PC-9 (cell line): ENCODE measurements at regions not wholly inside any gene's neighbourhood (a gene's known extent, or its start where the extent isn't known, plus 50 kb on each side); places are given as distances from the start of the nearest gene placed in this dataset.

Source experiments
- BruUV-seq: library from RNA; stranded (reverse); fragments of 400-500 nt; replicated peaks from 2 replicates; lab custom pipeline; 2021; lab: Mats Ljungman, UMichigan
- CTCF ChIA-PET: fragments of 300-600 bp; sonication (Branson Sonifier 250); formaldehyde crosslinking; loops from one replicate; lab custom pipeline; 2022; ENCODE audit warnings: antibody characterized with exemption; lab: Charles Lee
- POLR2A ChIA-PET: fragments of 300-600 bp; sonication (Branson Sonifier 250); formaldehyde crosslinking; loops from one replicate; lab custom pipeline; 2022; ENCODE audit warnings: antibody characterized with exemption; ENCODE audit not compliant: unreplicated experiment; lab: Charles Lee
- DNase-seq, 2 experiments: peaks; one replicate each; pipeline versions ENCODE4 v3.0.0 to v3.0.0-alpha.2; 2015 to 2022; ENCODE audit warnings: mixed read lengths in 1 of 2
- H2AFZ ChIP-seq: fragments of 200-600 bp; sonication (generic); 2 replicates; pipeline ENCODE4 v1.8.1; 2017; ENCODE audit warnings: antibody characterized with exemption
- H3F3A ChIP-seq: fragments of 200-600 bp; sonication (generic); 2 replicates; pipeline ENCODE4 v1.8.1; 2017; ENCODE audit warnings: antibody characterized with exemption, mild to moderate bottlenecking, low read depth; ENCODE audit not compliant: insufficient read depth
- H3K27ac ChIP-seq: fragments of 200-600 bp; sonication (generic); 2 replicates; pipeline ENCODE4 v1.6.1; 2016; ENCODE audit warnings: mixed run types
- H3K27me3 ChIP-seq: fragments of 200-600 bp; sonication (generic); 2 replicates; pipeline ENCODE4 v1.6.1; 2016; ENCODE audit warnings: low read depth, mixed run types; ENCODE audit not compliant: insufficient read depth
- H3K36me3 ChIP-seq: fragments of 200-600 bp; sonication (generic); 2 replicates; pipeline ENCODE4 v1.6.1; 2016; ENCODE audit warnings: low read depth, mixed run types
- H3K4me1 ChIP-seq: fragments of 200-600 bp; sonication (generic); replicated peaks from 2 replicates; pipeline ENCODE4 v1.6.1; 2016; ENCODE audit warnings: mixed run types; ENCODE audit not compliant: insufficient read depth
- H3K4me2 ChIP-seq: fragments of 200-600 bp; sonication (generic); 2 replicates; pipeline ENCODE4 v1.6.1; 2017; ENCODE audit warnings: mixed run types
- H3K4me3 ChIP-seq: fragments of 200-600 bp; sonication (generic); 2 replicates; pipeline ENCODE4 v1.6.1; 2016; ENCODE audit warnings: mixed run types
- H3K79me2 ChIP-seq: fragments of 200-600 bp; sonication (generic); 2 replicates; pipeline ENCODE4 v1.6.1; 2017; ENCODE audit warnings: low read depth, mixed run types
- H3K9me2 ChIP-seq: fragments of 200-600 bp; sonication (generic); 2 replicates; pipeline ENCODE4 v1.8.1; 2017; ENCODE audit warnings: mild to moderate bottlenecking; ENCODE audit not compliant: insufficient read depth
- H3K9me3 ChIP-seq: fragments of 200-600 bp; sonication (generic); 2 replicates; pipeline ENCODE4 v1.8.1; 2016; ENCODE audit warnings: low read depth; ENCODE audit not compliant: insufficient read depth
- H4K20me1 ChIP-seq: fragments of 200-600 bp; sonication (generic); 2 replicates; pipeline ENCODE4 v1.8.1; 2017; ENCODE audit not compliant: insufficient read depth
- CTCF ChIP-seq: fragments of 200-600 bp; sonication (generic); conservative IDR thresholded peaks from 2 replicates; pipeline ENCODE4 v1.6.1; 2017; ENCODE audit warnings: mixed run types, antibody characterized with exemption, mild to moderate bottlenecking, moderate library complexity
- EZH2 ChIP-seq: fragments of 200-600 bp; sonication (generic); IDR thresholded peaks from 2 replicates; pipeline ENCODE4 v1.8.0; 2017; ENCODE audit warnings: antibody characterized with exemption, low read depth
- intact Hi-C: fragments of 100-400 bp; cut with micrococcal nuclease; formaldehyde crosslinking; loops from one replicate; pipeline ENCODE4 v1.10.0; 2022; ENCODE audit not compliant: unreplicated experiment

GRCh38 chr2:160967523-160967922 lies 192.7 kb upstream of the TANK start:
- H2AFZ ChIP-seq, result no peak overlapping the region
- H4K20me1 ChIP-seq, result no peaks in the 10 kb centered on the region
- TF ChIP-seq CTCF (no peak), EZH2 (no peak)
- POLR2A ChIA-PET, result no interaction called here
- no peak overlapping the region for H3K4me2 ChIP-seq
- no peaks in the 10 kb centered on the region for H3K27me3 ChIP-seq
- H3K4me1 ChIP-seq, result 0 out of 2 replicates have a peak, but pooled peaks cover 4% of the 10 kb centered on the region
- CTCF ChIA-PET, result no interaction called here
- intact Hi-C loops, result loop anchor here (10.0 kb wide), 1 partner anchor 103 kb away; no protein-coding TSS in a partner anchor
- H3F3A ChIP-seq, result peaks cover 6% of the 10 kb centered on the region; the same call in 1 of the 2 replicates
- BruUV-seq, result no TSS peak
- H3K79me2 ChIP-seq, result no peaks in the 10 kb centered on the region
- H3K27ac ChIP-seq, result no peak overlapping the region
- DNase-seq, result no peak
- H3K36me3 ChIP-seq, result no peaks in the 10 kb centered on the region
- H3K4me3 ChIP-seq, result no peak overlapping the region
- H3K9me3 ChIP-seq, result no peaks in the 10 kb centered on the region
- H3K9me2 ChIP-seq, result no peaks in the 10 kb centered on the region

- Histone ChIP-seq H3F3A (peaks cover 6% of the 10 kb centered on the region; the same call in 1 of the 2 replicates), H3K9me3 (no peaks in the 10 kb centered on the region), H2AFZ (no peak overlapping the region), H3K4me1 (0 out of 2 replicates have a peak, but pooled peaks cover 4% of the 10 kb centered on the region), H3K9me2 (no peaks in the 10 kb centered on the region), H4K20me1 (no peaks in the 10 kb centered on the region), H3K36me3 (no peaks in the 10 kb centered on the region), H3K27ac (no peak overlapping the region), H3K27me3 (no peaks in the 10 kb centered on the region), H3K79me2 (no peaks in the 10 kb centered on the region), H3K4me3 (no peak overlapping the region), H3K4me2 (no peak overlapping the region)
- POLR2A ChIA-PET, result no interaction called here
- BruUV-seq, result no TSS peak
- no peak for DNase-seq
- TF ChIP-seq EZH2, result no peak
- TF ChIP-seq CTCF, result no peak
- CTCF ChIA-PET, result no interaction called here
- intact Hi-C loops, result loop anchor here (10.0 kb wide), 1 partner anchor 103 kb away; no protein-coding TSS in a partner anchor
Observed at GRCh38 chr2:160968183-160968582, 192.0 kb upstream of the TANK start.

GRCh38 chr2:160970052-160970965 lies 189.9 kb upstream of the TANK start:
- Histone ChIP-seq H3K27ac (peak overlapping the region; percentile 80), H3K4me2 (peak overlapping the region; percentile 68), H3K27me3 (no peaks in the 10 kb centered on the region), H2AFZ (peak overlapping the region; percentile 78; the same call in 1 of the 2 replicates), H3F3A (peaks cover 6% of the 10 kb centered on the region; the same call in 1 of the 2 replicates), H3K9me2 (no peaks in the 10 kb centered on the region), H3K9me3 (no peaks in the 10 kb centered on the region), H3K4me1 (0 out of 2 replicates have a peak, but pooled peaks cover 4% of the 10 kb centered on the region), H3K4me3 (peak overlapping the region; percentile 21; the same call in 1 of the 2 replicates), H3K36me3 (no peaks in the 10 kb centered on the region), H3K79me2 (no peaks in the 10 kb centered on the region), H4K20me1 (no peaks in the 10 kb centered on the region)
- no TSS peak for BruUV-seq
- peak; percentile 37 to 92 for DNase-seq
- ChIA-PET POLR2A (interaction anchor here (0.6 to 0.7 kb wide), 3 partner anchors 24 to 223 kb away, joined by 3 to 4 read pairs (median 3); no protein-coding TSS in a partner anchor), CTCF (interaction anchor here (0.6 to 1.5 kb wide), 6 partner anchors 216 to 700 kb away, joined by 3 to 7 read pairs (median 4); no protein-coding TSS in a partner anchor)
- TF ChIP-seq EZH2 (no peak), CTCF (peak; percentile 76)
- intact Hi-C loops, result loop anchor here (1.0 to 10.0 kb wide), 9 partner anchors 94 to 860 kb away; no protein-coding TSS in a partner anchor
